Urinary bladder (tissue), 3 donors: ENCODE measurements at regions not wholly inside any gene's neighbourhood (a gene's known extent, or its start where the extent isn't known, plus 50 kb on each side); places are given as distances from the start of the nearest gene placed in this dataset.
"Not testable (repeated sequence)": the region's sequence is repeated elsewhere in the genome, so short reads cannot be mapped to it uniquely, and the experiment has no call there.

Source experiments
- DNase-seq: peaks from one replicate; pipeline ENCODE4 v3.0.0-alpha.2; 2015; ENCODE audit errors: extremely low spot score
- H3K27ac ChIP-seq: one replicate; pipeline ENCODE4 v1.5.1; 2013; ENCODE audit warnings: low read depth, mild to moderate bottlenecking, moderate library complexity
- H3K36me3 ChIP-seq: one replicate; pipeline ENCODE4 v1.6.1; 2013; ENCODE audit warnings: mild to moderate bottlenecking, moderate library complexity; ENCODE audit not compliant: insufficient read depth
- H3K4me1 ChIP-seq: one replicate; pipeline ENCODE4 v1.6.1; 2013; ENCODE audit warnings: mild to moderate bottlenecking, moderate library complexity; ENCODE audit not compliant: insufficient read depth
- H3K4me3 ChIP-seq: one replicate; pipeline ENCODE4 v1.5.1; 2013; ENCODE audit warnings: low read depth, low read length
- WGBS: extraction: QIAGEN DNeasy Blood & Tissue Kit; methylation state at CpG from one replicate; pipeline ENCODE4 v1.1.7; 2013; 5-methylcytosine and 5-hydroxymethylcytosine counted together
- donor health status: healthy with polysubstance abuse.
- donor health status: healthy.

GRCh38 chr14:55912344-55912743, 205.9 kb upstream of the PELI2 start:
- Histone ChIP-seq H3K36me3 (no peaks in the 10 kb centered on the region), H3K27ac (no peak overlapping the region), H3K4me1 (no peaks in the 10 kb centered on the region), H3K4me3 (no peak overlapping the region)
- 88% methylated on average over 5 of the region's 5 CpGs for WGBS
- no peak for DNase-seq

GRCh38 chr14:55913324-55914025, 204.7 kb upstream of the PELI2 start:
- DNase-seq: no peak
- 48% methylated on average over 8 of the region's 8 CpGs for WGBS
- Histone ChIP-seq H3K36me3 (no peaks in the 10 kb centered on the region), H3K4me3 (no peak overlapping the region), H3K4me1 (no peaks in the 10 kb centered on the region), H3K27ac (no peak overlapping the region)

DNA sequence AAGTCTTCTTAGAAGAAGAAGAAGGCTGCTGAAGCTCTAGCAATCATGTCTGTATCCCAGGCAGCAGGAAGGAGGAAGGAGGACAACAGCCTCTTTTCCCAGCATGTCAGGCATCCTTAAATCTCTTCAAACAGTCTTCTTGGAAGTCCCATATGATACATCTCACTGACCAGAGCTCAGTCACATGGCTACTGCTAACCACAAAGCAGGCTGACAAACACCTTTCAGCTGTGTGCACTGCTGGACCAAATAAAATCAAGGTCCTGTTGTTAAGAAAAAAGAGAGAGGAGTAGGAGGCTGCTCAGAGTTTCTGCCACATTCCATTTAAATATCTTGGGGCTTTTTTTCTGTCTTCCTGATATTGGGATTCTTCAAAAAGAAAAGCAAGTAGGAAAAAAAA, 203.4 kb upstream of the PELI2 start:
- H3K36me3 ChIP-seq: no peaks in the 10 kb centered on the region
- no peak overlapping the region for H3K4me3 ChIP-seq
- no peak for DNase-seq
- no peak overlapping the region for H3K27ac ChIP-seq
- H3K4me1 ChIP-seq: no peaks in the 10 kb centered on the region

GRCh38 chr14:55915456-55915855, 202.8 kb upstream of the PELI2 start:
- DNase-seq: no peak
- WGBS: 77% methylated on average over 1 of the region's 1 CpG
- H3K36me3 ChIP-seq: no peaks in the 10 kb centered on the region
- H3K4me1 ChIP-seq: no peaks in the 10 kb centered on the region
- H3K4me3 ChIP-seq: no peak overlapping the region
- no peak overlapping the region for H3K27ac ChIP-seq

DNA sequence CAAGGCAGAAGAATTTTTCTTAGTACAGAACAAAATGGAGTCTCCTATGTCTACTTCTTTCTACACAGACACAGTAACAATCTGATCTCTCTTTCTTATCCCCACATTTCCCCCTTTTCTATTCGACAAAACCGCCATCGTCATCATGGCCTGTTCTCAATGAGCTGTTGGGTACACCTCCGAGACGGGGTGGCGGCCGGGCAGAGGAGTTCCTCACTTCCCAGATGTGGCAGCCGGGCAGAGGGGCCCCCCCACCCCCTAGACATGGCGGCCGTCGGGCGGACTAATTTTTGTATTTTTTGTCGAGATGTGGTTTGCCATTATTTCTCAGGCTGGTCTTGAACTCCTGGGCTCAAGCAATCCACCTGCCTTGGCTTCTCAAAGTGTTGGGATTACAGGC, 198.4 kb upstream of the PELI2 start:
- not testable (repeated sequence) for H3K27ac ChIP-seq, H3K36me3 ChIP-seq, H3K4me1 ChIP-seq, DNase-seq, H3K4me3 ChIP-seq
- 91% methylated on average over 13 of the region's 13 CpGs for WGBS

DNA sequence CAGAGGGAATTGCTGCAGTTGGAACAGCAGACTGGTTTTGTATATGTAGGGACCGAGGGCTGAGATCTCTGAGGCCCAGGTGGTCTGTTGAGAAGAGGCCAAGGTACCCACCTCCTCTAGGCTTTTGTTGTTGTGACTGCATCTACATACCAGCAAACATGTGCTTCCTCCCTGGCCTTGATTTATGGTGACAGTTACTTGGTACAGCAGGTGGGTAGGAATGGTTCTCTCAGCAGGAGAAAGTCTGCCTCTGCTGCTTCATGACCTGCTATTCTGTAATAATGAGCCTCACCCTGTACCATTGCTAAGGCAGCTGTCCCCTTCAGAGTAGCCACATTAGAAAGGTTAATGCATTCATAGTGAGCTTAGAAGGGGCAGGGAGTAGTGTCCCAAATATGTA, 196.7 kb upstream of the PELI2 start:
- no peaks in the 10 kb centered on the region for H3K36me3 ChIP-seq
- no peaks in the 10 kb centered on the region for H3K4me1 ChIP-seq
- WGBS: 56% methylated on average over 1 of the region's 1 CpG
- no peak overlapping the region for H3K4me3 ChIP-seq
- no peak for DNase-seq
- H3K27ac ChIP-seq: no peak overlapping the region

- WGBS: 54% methylated on average over 6 of the region's 6 CpGs
- H3K4me3 ChIP-seq: no peak overlapping the region
- H3K4me1 ChIP-seq: no peaks in the 10 kb centered on the region
- DNase-seq: no peak
- H3K36me3 ChIP-seq: no peaks in the 10 kb centered on the region
- H3K27ac ChIP-seq: no peak overlapping the region
Measured at GRCh38 chr14:55926007-55926406, 192.2 kb upstream of the PELI2 start.

GRCh38 chr14:55927028-55927427, 191.2 kb upstream of the PELI2 start:
- H3K36me3 ChIP-seq: no peaks in the 10 kb centered on the region
- no peak for DNase-seq
- no peak overlapping the region for H3K27ac ChIP-seq
- H3K4me3 ChIP-seq: no peak overlapping the region
- H3K4me1 ChIP-seq: no peaks in the 10 kb centered on the region
- WGBS: 74% methylated on average over 2 of the region's 2 CpGs

DNA sequence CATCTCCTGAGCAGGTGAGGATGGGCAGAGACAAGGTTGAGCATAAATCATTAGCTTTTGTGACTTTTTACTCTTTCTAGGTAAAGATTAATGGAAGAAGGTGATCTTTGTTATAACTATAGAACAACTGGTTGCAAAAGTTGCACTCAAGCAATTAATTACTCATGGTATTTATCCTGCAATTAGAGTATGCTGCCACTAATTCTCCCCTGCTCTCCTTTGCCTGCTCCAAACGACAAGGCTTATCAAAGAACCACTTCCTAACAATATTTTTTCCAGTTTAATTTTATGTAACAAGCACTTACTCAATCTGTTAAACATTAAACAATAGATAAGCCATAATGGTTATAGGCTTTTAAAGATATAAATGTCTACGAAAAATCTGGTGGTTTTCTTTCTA, 189.9 kb upstream of the PELI2 start:
- Histone ChIP-seq H3K36me3 (no peaks in the 10 kb centered on the region), H3K27ac (no peak overlapping the region), H3K4me1 (no peaks in the 10 kb centered on the region), H3K4me3 (no peak overlapping the region)
- WGBS: 27% methylated on average over 2 of the region's 2 CpGs
- no peak for DNase-seq

DNA sequence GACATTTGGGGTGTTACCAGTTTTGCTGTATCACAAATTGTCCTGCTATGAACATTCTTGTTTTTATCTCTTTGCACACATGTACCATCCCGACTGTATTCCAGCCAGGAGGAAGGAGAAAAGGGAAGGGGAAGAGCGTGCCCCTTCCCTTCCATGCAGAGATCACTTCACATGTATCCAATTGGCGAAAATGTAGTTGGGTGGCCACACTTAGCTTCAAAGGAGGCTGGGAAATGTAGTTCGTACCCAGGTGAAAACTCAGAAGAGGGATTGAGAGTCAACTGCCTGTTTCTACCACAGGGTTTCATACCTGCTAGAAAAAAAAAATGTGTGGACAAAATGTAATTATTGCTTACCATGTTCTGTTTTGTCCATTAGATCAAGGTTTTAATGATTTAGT, 189.1 kb upstream of the PELI2 start:
- no peak for DNase-seq
- no peaks in the 10 kb centered on the region for H3K4me1 ChIP-seq
- WGBS: 55% methylated on average over 4 of the region's 4 CpGs
- H3K36me3 ChIP-seq: no peaks in the 10 kb centered on the region
- H3K27ac ChIP-seq: no peak overlapping the region
- no peak overlapping the region for H3K4me3 ChIP-seq

DNA sequence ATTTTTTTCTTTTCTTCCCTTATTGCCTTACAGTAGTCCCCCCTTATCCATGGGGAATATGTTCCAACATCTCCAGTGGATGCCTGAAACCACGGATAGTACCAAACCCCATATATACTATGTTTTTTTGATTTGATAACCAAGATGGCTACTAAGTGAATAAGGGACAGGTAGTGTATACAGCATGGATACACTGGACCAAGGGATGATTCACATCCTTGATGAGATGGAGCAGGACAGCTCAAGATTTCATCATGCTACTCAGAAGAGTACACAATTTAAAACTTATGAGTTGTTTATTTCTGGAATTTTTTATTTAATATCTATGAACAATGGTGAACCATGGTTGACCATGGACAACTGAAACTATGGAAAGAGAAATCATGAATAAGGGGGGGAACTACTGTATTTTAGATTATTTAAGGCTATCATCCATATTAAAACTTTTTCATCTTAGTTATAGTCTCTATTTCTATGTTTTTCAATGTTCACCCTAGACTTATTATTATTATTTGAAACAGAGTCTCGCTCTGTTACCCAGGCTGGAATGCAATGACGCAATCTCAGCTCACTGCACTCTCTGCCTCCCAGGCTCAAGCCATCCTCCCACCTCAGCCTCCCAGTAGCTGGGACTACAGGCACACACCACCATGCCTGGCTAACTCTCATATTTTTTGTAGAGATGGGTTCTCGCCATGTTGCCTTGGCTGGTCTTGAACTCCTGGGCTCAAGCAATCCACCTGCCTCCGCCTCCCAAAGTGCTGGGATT, 188.0 kb upstream of the PELI2 start:
- 85% methylated on average over 5 of the region's 5 CpGs for WGBS
- no peak for DNase-seq
- no peaks in the 10 kb centered on the region for H3K4me1 ChIP-seq
- H3K27ac ChIP-seq: no peak overlapping the region
- no peak overlapping the region for H3K4me3 ChIP-seq
- no peaks in the 10 kb centered on the region for H3K36me3 ChIP-seq

- no peak for DNase-seq
- Histone ChIP-seq H3K4me1 (no peaks in the 10 kb centered on the region), H3K4me3 (no peak overlapping the region), H3K27ac (no peak overlapping the region), H3K36me3 (no peaks in the 10 kb centered on the region)
- 35% methylated on average over 3 of the region's 3 CpGs for WGBS
Measured at GRCh38 chr14:55936691-55937090, 181.5 kb upstream of the PELI2 start.

DNA sequence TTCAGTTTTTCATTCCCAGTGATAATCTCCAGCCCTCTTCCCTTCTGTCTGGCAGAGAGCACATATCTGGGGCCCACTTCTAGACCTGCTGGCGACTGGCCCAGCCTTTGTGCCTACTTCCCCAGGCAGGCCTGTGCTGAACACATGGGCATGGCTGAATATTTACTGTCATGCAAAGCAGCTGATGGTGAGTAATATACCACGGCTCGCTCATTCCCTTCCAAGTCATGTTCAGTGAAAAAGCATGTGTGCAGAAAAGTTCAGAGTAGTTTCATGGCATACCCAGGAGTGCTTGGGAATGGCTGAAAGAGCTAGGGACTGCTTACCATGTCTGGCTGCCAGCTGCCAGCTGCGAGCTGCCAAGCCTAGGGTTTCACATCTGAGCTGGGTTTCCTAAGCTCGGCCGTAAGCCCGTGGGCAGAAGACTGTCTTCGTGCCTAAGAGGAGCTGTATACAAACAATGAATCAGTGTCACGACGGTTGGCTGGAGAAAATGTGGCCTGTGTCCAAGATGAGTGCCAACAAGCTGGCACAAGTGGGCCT, 179.9 kb upstream of the PELI2 start:
- Histone ChIP-seq H3K27ac (no peak overlapping the region), H3K36me3 (no peaks in the 10 kb centered on the region), H3K4me1 (no peaks in the 10 kb centered on the region), H3K4me3 (no peak overlapping the region)
- no peak for DNase-seq
- WGBS: 63% methylated on average over 10 of the region's 10 CpGs

DNA sequence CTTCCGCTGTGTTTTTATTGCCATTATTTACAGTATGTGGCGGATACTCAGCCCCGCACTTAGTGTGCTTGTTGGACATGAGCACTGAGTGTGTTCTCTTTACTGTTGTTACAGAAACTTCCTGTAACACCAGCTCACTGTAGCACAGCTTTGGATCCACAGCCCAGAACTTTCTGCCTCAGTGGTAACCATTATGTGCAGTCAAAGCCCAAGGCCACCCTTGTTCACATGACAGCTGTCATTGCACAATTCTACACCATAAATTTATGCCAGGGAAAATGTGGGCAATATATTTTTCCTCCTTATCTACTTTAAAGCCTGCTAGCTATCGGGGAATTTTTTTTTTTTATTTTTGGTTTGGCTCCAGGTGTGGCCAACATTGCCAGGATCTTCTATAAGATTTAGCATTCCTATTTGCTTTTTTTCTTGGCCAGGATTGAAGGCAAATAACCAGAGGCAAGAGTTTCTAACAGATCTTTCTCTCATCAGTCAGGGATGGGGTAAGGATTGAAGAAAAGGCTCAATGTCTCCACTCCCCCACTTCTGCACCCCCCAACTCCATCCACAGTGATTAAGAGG, 176.0 kb upstream of the PELI2 start:
- Histone ChIP-seq H3K36me3 (no peaks in the 10 kb centered on the region), H3K4me3 (no peak overlapping the region), H3K4me1 (no peaks in the 10 kb centered on the region), H3K27ac (no peak overlapping the region)
- 80% methylated on average over 4 of the region's 4 CpGs for WGBS
- no peak for DNase-seq
